IPS-NIHi7 (cell line): ENCODE measurements at regions not wholly inside any gene's neighbourhood (a gene's known extent, or its start where the extent isn't known, plus 50 kb on each side); places are given as distances from the start of the nearest gene placed in this dataset.

Experiments
- DNase-seq: peaks from one replicate; pipeline ENCODE4 v3.0.0; 2012; ENCODE audit warnings: mixed read lengths; ENCODE audit errors: extremely low spot score

DNA sequence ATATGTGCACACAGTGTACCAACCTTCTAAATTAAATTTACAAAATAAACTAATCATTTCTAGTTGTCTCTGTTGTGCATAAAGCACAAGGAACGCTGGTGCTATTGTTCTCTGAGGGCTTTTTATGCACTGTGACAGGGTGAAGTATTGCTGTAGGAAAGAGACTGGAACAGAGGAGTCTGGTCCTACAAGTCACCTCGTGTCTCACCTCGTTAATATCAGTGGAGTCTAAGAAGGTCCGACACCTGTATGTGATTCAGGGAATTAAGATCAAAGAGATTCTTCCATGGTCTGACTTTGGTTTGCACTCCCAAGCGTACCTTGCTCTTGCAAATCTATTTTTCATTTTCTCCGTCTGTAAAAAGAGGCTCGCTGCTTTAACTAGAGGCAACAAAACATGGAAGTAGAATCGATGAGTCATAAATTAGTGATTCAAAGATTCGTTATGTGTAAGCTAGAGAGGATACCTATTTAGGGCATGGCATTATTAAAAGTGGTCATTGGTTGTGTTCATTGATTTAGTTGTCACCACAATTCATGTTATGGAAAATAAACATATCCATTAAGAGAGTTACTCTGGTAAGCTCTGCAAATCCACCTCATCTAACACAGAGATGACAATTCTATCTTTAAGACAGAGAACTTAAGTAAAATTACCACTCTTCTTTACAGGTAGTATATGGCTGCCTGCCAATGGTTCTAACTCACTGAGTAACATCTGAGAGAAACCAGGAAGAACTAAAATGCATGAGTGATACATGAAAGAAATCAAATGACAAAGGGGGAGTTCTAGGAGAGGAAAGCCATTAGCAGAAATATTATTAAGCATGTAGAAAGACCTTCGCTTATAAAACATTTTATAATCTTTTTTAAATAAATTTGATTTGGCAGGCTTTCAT, 219.4 kb upstream of the GBE1 start:
- no peak for DNase-seq

DNA sequence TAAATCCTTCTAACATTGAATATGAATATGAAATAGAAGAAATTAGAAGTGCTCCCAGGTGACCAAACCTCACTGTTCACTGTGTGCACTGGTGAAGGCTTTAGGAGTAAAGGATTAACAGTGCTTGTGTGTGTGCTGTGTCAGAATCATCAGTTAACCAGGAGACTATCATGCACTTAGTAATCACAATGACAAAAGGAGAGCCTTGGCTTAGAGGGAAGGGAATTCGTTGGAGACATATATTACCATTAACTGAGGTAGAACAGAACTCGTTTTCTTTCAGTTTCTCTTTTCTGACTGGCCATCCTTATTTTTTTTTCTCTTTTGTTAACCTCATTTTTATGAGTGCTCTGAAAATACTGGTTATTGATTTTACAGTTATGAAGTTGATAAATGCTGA, 213.3 kb upstream of the GBE1 start:
- DNase-seq = no peak

DNA sequence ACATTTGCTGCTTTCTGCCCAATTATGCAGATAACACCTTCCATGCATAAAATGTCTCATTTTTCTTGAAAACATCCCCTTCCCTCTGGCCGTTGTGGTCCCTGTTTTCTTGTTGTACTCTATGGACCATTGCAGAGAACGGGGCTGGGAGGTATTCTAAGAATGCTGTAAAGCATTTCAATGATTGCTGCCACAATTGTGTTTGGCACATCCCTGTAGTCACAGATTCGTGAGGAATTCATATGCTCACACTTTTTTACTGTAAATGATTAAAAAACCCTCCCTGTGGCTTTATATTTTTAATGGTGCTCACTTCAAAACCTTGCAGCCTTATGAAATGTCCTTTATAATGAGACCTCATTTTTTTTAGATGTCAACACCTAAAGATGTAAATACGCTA, 207.2 kb upstream of the GBE1 start:
- DNase-seq = no peak

DNA sequence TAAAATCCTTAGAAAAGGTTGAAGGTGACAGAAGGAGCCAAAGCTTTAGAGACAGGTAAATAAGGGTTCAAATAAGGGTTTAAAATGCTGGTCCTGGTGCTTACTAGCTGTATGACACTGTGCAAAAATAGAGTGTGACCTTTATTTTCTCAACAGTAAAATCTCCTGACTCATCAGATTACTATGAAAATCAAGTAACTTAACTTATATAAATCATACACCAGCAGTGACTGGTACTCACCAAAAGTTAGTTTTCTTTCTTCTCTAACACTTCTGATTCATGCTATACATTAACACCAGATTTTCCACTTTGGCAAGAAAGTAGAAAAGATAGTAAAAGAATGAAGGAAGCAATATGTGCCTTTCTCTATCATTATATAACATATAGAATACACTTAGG, 205.9 kb upstream of the GBE1 start:
- DNase-seq = no peak

DNA sequence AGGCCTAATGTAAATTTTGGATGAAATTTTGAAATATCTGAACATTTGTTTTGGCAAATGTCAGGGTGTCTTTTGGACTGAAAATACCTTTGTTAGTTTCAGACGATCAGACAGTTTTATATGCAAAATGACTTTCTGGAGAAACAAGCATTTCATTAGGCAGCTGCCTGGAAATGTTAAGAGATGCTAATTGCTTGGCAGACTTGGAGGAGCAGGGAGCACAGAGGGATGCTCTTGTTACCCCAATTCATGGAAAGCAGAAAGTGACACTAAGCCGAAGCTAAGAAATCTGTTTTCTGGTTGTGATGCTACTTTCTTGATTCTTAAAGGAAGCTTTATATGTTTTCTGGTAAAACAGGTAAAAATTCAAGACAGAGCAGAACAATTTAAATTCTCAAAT, 204.3 kb upstream of the GBE1 start:
- DNase-seq = peak; percentile 13

DNA sequence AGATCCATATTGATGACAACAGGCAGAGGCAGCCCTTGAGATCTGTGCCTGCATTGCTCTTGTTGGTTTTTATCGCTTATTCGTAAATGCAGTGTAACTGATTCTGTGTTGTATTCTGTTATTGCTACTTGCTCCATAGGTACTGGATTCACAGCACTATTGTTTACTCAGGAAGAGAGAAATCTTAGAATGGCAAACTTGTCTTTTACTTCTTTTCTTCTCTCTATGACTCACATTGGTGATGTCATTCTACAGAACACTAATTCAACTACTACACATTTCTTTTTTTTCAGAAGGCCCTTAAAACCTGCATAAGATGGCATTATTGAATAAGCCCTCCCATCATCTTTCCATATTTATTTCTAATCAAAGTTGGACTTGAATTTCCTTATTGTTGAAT, 201.0 kb upstream of the GBE1 start:
- DNase-seq = no peak

DNA sequence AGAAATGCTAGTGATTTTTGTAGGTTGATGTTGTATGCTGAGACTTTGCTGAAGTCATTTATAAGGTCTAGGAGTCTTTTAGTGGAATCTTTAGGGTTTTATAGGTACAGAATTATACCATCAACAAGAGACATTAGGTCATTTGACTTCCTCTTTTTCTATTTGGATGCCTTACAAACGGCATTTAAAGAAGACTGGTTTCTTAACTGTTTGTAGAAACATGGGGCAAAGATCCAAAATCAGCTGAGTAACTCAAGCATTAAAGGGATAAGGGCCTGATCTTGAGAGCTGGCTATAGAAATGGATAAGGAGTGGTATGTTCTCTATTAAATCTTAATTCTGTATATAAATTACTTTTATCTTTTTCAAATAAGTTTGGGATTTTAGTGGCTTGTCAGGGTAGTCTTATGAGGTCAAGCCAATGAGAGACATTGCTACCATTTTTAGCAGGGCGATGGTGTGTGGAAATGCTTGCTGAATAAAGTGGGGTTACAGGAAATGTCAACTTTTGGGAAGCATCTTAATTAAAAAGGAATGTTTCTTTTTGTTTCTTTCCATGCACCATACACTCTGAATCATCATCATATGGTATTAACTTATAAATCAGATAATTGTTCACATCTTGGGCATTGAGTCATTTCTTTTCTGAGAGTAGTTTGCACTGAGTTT, 197.7 kb upstream of the GBE1 start:
- no peak for DNase-seq

DNA sequence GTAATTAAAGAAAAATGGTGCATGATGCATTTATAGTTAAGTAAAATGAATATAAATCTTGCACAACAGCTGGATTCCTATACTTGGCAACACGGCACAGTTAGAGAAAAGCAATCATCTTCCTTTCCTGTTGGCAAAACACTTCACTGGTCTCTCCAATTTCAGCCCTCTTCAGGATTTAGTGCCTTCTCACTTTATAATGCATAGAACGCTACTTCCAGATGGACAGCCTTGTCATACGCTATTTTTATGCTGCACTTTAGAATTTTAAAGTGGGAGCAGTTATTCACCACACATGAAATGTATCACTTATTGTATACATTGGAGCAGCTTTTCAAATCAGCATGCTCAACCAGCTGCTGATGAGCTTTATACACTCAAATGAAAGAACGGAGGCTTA, 194.4 kb upstream of the GBE1 start:
- DNase-seq = no peak

DNA sequence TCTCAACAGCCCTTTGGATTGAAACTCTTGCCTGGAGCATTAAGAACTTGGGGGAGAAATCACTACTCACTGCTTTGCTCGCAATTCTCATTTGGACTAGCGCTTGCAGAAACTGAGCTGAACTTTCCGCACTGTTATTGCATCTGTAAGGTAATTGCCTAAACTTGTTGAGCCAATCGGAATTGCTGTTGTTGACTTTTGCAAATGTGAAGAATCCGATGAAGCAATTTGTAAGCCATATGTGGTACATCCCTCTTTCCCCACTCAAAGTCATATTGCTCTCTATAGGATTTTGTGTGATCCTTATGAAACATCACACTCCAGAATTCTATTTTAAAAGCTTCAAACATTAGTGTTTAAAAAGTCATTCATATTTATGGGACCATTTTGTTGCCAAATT, 191.7 kb upstream of the GBE1 start:
- no peak for DNase-seq

DNA sequence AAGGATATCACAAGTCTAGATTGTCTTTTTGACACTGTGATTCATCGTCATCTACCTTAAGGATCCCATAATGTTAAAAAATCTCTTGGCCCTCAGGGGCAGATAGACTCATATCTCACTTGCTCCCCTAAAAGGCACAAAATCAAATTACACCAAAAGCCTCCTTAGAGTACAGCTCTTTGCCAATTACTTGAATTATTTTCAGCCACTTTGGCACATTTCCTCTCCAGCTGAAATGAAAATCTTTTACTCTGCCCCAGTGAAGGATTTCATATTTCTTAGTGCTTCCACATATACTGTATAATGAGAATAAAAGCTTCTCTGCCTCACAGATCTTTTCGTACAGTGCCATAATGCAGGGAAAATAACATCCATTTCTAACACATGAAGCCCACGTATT, 190.7 kb upstream of the GBE1 start:
- DNase-seq = no peak

DNA sequence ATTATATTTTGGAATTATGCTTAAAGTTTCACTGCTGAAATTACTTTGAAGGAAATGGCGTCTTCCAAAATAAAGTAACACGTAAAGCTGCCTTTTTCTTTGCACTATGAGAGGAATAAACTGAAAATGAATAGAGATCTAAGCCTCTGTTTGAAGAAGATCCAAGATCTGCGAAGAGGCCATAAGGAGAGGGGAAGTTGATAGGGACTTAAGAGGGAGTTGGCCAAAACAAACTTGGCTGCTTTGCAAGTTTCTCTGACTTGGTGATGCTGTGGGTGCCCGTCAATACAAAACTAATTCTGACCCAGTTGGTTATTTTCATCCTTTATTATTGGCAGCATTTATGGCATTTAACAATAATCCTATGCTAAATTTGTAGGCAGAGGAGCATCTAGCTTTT, 190.2 kb upstream of the GBE1 start:
- DNase-seq = no peak

DNA sequence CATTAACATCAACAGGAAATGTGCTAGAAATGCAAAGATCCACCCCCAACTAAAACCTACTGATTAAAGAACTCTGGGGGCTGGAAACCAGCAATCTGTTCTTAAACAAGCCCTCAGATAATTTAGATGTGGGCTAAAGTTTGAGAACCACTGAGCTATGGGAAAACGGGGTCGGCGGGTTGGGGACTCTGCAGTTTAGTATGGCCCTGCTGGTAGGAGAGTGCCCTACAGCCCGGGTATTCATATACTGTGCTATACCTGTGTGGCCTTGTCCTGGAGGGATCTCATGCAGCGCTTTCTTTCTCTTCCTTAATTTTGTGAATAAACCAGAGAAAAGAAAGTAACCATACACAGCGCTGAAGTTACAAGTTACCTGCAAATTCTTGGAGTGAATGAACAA, 189.7 kb upstream of the GBE1 start:
- no peak for DNase-seq

DNA sequence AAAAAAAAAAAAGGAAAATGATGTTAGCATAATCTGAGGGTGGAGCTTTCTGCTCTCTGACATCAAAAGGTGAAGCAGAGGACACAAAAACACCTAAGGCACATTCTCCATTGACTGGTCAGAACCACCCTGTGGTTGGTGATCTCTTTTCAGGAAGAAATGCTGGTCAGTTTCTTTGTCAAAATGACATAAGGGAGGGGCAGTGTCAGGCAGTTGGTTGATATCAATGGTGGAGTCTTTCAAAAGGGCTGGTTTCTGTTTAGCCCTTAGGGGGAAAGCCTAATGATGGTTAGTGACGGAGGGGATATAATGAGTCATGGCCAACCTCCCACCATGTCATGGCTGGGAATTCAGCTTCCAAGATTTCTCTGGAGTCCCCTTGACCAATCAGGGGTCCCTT, 185.9 kb upstream of the GBE1 start:
- DNase-seq = no peak

DNA sequence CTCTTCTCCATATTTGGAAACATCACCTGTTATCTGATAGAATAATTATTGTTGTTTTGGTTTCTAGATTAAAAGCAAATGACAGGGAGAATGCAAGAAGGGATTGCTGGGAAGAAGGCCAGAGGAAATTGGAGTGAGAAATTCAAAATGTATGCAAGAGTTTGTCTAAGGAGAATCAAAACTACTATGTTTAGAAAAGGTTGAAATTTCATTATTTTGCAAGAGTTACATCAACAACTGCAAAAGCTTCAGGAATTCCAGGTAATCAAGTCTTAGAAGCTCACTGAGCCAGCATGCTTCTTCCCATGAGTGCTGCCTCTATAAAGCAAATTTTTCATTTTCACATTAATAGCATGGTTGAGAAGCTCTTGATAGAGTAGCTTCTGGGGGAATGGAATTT, 177.2 kb upstream of the GBE1 start:
- DNase-seq = no peak

DNA sequence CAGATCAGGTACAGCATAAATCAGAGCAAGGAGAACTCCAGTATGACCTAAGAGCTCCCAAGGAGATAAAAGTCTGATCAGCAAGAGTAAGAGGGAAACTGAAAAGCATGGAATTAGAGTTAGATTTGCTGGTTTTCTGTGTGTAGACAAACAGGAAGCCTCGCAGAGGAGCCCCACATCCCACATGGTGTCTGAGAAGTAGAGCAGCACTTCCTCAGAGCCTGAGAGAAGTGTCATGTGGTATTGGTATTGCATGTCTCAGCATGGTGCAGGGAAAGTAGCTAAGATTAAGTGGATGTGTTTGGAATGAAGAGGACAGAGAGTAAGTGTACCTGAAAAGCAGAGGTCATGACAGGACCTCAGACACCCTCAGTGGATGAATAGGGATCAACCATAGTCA, 175.4 kb upstream of the GBE1 start:
- no peak for DNase-seq

DNA sequence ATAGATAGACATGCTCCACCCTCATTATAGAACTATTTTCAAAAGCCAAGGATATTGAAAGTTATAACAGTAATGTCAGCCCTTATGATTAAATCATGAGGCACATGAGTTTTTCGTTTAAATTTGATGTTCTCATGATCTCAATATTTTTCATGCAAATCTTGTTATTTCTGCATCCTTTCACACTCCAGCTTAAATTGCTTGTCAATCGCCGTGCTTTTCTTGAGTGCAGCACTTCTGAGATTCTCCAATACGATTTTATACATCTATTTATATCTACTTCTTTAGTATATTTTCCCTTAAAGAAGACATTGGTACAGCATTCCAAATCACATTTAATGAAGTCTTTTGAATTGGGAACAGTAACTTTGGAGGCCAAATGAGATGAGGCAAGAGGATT, 171.2 kb upstream of the GBE1 start:
- DNase-seq = no peak

DNA sequence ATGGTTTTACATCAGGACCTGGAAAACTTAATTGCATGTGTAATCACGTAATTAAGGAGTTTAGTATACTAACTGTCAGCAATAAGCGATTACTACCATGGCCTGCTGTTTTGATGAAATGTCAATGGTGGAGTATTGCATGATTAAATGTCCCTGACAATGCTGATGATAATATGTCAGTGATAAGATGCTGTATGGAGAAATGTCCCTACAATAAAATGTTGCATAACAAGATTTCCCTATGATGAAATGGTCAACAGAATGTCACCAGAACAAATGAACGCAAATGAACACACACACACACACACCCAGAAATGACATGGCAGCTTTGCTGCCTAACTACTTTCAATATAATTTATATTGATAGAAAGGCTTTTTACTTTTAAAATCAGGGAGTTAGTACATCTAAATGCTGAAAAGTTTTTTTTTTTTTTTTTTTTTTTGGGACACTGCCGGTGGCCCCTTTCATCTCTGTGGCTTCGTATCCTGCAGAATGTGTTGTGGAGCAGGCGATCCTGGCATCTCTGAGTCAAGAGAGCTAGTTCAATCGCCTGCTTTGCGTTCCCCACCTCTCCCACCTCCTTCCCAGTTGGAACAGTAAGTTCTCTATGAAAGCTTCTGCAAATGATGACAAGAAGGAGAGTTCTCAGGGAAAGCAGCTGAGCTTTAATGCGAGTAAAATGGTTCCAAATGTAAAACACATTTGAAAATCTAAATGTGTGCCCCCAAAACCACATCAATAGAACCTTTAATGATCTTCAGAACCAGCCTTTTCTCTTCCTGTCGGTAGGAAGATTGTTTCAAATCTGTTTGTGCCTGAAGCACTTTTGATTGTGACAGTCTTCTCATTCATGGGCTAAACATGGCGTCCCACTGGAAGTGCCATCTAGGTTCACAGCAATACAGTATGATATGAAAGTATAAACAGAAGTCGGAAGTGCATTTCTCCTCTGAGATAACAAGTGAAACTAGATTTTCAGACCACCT, 170.1 kb upstream of the GBE1 start:
- no peak for DNase-seq

DNA sequence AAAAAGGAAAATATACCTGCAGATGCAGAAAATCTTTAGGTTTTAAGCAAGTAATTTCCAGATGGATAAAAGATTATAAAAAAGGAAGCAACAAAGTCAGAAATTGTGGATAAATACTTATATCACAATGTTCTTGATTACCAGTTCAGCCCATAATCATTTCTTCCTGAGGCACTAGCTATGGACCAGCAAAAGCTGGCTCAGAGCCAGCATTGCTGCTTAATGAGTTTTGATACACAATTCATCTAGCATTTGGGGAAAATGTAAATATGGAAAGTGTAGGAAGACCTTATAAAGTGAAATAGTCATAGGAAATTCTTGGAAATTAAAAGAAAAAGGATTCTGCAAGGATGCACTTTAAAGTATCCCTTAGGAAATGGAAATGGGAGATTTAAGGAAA, 168.3 kb upstream of the GBE1 start:
- DNase-seq = no peak

DNA sequence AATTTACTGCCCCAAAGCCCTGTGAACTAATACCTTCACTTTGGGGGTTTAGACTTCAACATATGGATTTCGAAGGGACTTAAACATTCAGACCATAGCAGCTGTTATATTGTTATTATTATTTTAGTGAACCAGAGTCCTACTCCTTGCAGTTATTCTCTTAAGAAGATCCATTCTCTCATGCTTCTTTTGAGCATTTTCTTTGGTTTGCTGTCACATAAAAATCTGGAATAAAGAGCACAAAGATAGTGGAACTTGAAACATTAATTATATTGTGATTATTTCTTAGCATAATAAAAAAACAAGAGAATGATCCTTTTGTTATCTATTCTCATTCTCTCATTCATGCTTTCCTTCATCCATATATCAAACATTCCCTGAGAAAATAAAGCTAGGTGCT, 166.4 kb upstream of the GBE1 start:
- no peak for DNase-seq

DNA sequence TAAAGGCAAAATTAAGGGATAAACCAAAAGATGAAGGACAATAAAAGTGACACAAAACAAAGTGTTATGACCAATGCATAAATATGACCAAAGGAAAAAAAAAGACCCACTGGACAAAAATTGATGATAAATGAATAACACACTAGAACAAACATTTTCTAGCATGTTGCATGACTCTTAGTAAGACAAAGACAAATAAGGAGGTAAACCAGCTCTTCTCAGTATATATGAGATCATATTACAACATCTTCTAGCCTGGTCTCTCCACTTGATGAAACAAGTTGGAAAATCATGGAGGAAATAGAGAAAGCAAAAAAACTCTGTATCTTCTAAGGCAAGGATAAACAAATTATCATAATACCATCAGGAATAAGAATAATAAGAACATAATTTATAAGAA, 163.9 kb upstream of the GBE1 start:
- no peak for DNase-seq

DNA sequence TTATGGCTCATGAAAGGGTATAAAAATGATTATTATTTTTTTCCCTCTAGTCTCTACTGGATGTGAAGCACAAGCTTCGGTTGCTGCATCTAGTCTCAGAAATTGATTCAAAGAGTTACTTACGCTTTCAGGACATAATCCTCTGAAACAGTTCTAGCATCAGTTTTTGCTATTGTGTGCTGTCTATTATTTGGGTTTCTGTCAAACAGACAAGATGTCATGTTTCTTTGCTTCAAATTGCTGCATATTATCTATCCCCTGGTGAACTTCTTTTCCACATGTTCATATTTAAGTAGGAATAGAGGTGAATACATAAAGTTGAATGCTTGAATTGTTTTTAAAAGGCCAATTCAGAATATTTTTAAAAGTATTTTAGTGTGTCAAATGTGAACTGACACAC, 161.6 kb upstream of the GBE1 start:
- DNase-seq = no peak

DNA sequence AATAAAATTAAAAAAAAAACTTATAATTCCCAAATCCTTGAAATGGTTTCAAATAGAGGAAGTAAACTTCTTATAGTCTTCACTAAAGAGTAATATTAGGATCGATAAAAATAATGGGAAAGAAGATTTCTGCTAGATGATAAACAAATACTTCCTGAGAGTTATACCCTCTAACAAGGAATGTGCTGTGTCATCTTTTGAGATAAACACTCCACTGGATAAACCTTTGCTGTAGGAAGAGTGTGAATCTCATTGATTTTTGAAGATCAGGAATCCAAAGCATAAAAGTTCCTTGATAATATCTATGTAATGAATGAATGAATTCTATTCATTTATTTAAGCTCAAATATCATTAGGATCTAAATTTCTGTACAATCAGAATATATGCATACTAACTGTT, 161.0 kb upstream of the GBE1 start:
- DNase-seq = no peak
